ENCODE measurements at regions not wholly inside any gene's neighbourhood (a gene's known extent, or its start where the extent isn't known, plus 50 kb on each side); places are given as distances from the start of the nearest gene placed in this dataset.

GRCh38 chr12:28601570-28602058, 411.4 kb downstream of the CCDC91 start:
- no peak for DNase-seq

- no peak for DNase-seq
These were observed 412.5 kb downstream of the CCDC91 start for GRCh38 chr12:28602786-28603185.

- no peak for DNase-seq
These were observed 413.0 kb downstream of the CCDC91 start for GRCh38 chr12:28603239-28603638.

GRCh38 chr12:28603801-28604200, 413.5 kb downstream of the CCDC91 start:
- DNase-seq = no peak

- no peak for DNase-seq
These were observed 414.0 kb downstream of the CCDC91 start for GRCh38 chr12:28604240-28604639.

- DNase-seq = no peak
These were observed 416.8 kb downstream of the CCDC91 start for GRCh38 chr12:28606967-28607557.

GRCh38 chr12:28610401-28611114, 420.3 kb downstream of the CCDC91 start:
- DNase-seq = no peak

GRCh38 chr12:28611115-28611435, 420.8 kb downstream of the CCDC91 start:
- DNase-seq = no peak

- DNase-seq = no peak
These were observed 421.2 kb downstream of the CCDC91 start for GRCh38 chr12:28611449-28611848.

GRCh38 chr12:28618171-28618570, 427.9 kb downstream of the CCDC91 start:
- no peak for DNase-seq

GRCh38 chr12:28618772-28619171, 428.5 kb downstream of the CCDC91 start:
- DNase-seq = no peak

GRCh38 chr12:28620281-28620680, 430.0 kb downstream of the CCDC91 start:
- DNase-seq = peak in 1 of 2 experiments; percentile 21

GRCh38 chr12:28622406-28622805, 432.1 kb downstream of the CCDC91 start:
- no peak for DNase-seq

- DNase-seq = no peak
These were observed 436.2 kb downstream of the CCDC91 start for GRCh38 chr12:28626504-28626903.

GRCh38 chr12:28629691-28630090, 439.4 kb downstream of the CCDC91 start:
- no peak for DNase-seq

- no peak for DNase-seq
These were observed 441.6 kb downstream of the CCDC91 start for GRCh38 chr12:28631831-28632230.

- DNase-seq = no peak
These were observed 450.3 kb downstream of the CCDC91 start for GRCh38 chr12:28640519-28640918.

- no peak for DNase-seq
These were observed 455.2 kb downstream of the CCDC91 start for GRCh38 chr12:28645436-28645835.

GRCh38 chr12:28645891-28646290, 455.6 kb downstream of the CCDC91 start:
- DNase-seq = peak in 1 of 2 experiments; percentile 11

- no peak for DNase-seq
These were observed 460.6 kb downstream of the CCDC91 start for GRCh38 chr12:28650906-28651305.

GRCh38 chr12:28652239-28652638, 462.0 kb downstream of the CCDC91 start:
- DNase-seq = no peak

GRCh38 chr12:28681980-28682379, 467.1 kb upstream of the FAR2 start:
- no peak for DNase-seq

GRCh38 chr12:28683366-28683765, 465.7 kb upstream of the FAR2 start:
- no peak for DNase-seq

GRCh38 chr12:28689398-28690175, 459.5 kb upstream of the FAR2 start:
- DNase-seq = no peak

Measured in NCI-H526 (cell line).